ENCODE measurements at regions not wholly inside any gene's neighbourhood (a gene's known extent, or its start where the extent isn't known, plus 50 kb on each side); places are given as distances from the start of the nearest gene placed in this dataset.

GRCh38 chr3:104523136-104523535 lies 843.6 kb upstream of the ALCAM start:
- TF ChIP-seq YY1 (IDR thresholded peaks at IDR 0.05; ENCODE audit: insufficient read depth, insufficient read length) (no peak), ZNF274 (IDR thresholded peaks at IDR 0.05; ENCODE audit: low read depth, low read length) (no peak), SUZ12 (IDR thresholded peaks at IDR 0.05; ENCODE audit: extremely low read depth, insufficient read depth, insufficient read length) (no peak)
